ENCODE measurements at regions not wholly inside any gene's neighbourhood (a gene's known extent, or its start where the extent isn't known, plus 50 kb on each side); places are given as distances from the start of the nearest gene placed in this dataset.

DNA sequence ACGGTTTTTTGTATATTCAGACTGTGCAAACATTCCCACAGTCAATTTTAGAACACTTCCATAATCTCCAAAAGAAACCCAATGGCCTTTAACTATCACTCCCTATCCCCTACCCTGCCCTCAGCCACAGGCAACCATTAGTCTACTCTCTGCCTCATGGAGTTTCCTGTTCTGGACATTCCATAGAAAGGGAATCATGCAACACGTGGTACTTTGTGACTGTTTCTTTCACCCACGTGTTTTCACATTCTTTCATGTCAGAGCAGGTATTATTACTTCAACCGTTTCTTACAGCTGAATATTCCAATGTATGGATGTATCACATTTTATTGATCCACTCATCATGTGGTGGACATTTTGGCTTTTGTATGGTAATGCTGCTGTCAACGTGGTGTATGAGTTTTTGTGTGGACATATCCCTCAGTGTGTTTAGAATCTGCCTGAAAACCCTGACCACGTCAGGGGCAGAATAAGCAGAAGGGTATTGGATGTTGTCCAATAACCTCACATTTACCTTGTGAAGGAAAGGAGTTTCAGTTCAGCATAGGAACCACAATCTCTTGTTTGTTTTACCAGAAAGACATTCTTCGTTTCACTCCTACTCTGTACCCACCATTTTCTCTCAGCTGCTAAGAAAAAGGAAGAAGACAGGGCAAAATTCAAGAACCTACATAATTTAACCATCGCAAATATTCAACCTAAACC lies 107.5 kb upstream of the DYRK2 start (continued):
- TF ChIP-seq, protein P1, sequence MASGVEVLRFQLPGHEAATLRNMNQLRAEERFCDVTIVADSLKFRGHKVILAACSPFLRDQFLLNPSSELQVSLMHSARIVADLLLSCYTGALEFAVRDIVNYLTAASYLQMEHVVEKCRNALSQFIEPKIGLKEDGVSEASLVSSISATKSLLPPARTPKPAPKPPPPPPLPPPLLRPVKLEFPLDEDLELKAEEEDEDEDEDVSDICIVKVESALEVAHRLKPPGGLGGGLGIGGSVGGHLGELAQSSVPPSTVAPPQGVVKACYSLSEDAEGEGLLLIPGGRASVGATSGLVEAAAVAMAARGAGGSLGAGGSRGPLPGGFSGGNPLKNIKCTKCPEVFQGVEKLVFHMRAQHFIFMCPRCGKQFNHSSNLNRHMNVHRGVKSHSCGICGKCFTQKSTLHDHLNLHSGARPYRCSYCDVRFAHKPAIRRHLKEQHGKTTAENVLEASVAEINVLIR (CRISPR knock-in tag; IDR thresholded peaks at IDR 0.05): no peak
- no peak for TF ChIP-seq PML (IDR thresholded peaks at IDR 0.05; ENCODE audit: low read length)

DNA sequence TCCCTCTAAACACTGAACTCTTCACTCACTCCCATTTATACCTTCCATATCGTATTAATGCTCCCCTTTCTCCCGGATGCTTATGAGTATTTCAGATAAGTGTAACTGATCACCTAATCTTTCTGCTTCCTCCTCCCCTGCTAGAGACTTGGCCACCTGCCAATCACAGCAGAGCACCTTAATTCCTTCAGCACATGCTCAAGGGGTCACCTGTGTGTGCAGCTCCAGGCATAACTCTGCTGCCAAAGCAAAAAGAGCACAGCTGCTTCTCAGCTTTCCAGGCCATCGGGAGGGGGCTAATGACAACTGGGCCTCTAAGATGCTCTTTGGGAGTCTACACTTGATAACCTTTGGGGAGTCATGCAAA lies 106.9 kb upstream of the DYRK2 start:
- no peak overlapping the region for H3K27ac ChIP-seq (ENCODE audit: extremely low read depth, low read depth, low read length)
- no peak for DNase-seq (ENCODE audit: extremely low read depth in 1 of 4, low spot score in 3 of 4)
- CTCF ChIA-PET (ENCODE audit: low intra/inter-chr PET ratio): no interaction called here
- intact Hi-C loops (cut with micrococcal nuclease) (no loop called here), in situ Hi-C loops (cut with MboI) (no loop called here)
- no TSS peak for BruUV-seq (replicated peaks)
- POLR2A ChIA-PET: no interaction called here
- H3K9me3 ChIP-seq (replicated peaks; ENCODE audit: control insufficient read depth, insufficient read depth, low read depth, low read length): no peaks in the 10 kb centered on the region
- 0% methylated on average over 3 of the region's 3 CpGs for WGBS (ENCODE audit: insufficient coverage, low coverage, missing lambda C conversion rate)
- no peak for ATAC-seq
- H2AFZ ChIP-seq (ENCODE audit: low read depth, low read length): no peak overlapping the region
- H3K4me3 ChIP-seq: no peak overlapping the region
- no peaks in the 10 kb centered on the region for H3K9me1 ChIP-seq (ENCODE audit: control insufficient read depth, insufficient read depth, low read length)
- FAIRE-seq: no peak
- no peak for TF ChIP-seq MTA3 (IDR thresholded peaks at IDR 0.05; ENCODE audit: borderline replicate concordance)
- TF ChIP-seq NFIC (IDR thresholded peaks at IDR 0.05): peak; percentile 77
- H3K27me3 ChIP-seq (ENCODE audit: control insufficient read depth in 2 of 2, insufficient read depth in 2 of 2, low read length in 2 of 2): peaks cover 0 to 6% of the 10 kb centered on the region in 2 experiments; a peak in 1 of 5 replicates
- no peaks in the 10 kb centered on the region for H3K79me2 ChIP-seq (ENCODE audit: control insufficient read depth, insufficient read depth, low read length)
- H3K4me2 ChIP-seq (ENCODE audit: insufficient read depth, low read length): no peak overlapping the region
- no peaks in the 10 kb centered on the region for H3K4me1 ChIP-seq (replicated peaks in 1 of 2; ENCODE audit: control insufficient read depth in 2 of 2, insufficient read depth in 2 of 2, low read length in 2 of 2)
- H3K36me3 ChIP-seq (ENCODE audit: control insufficient read depth, insufficient read depth, low read length): no peaks in the 10 kb centered on the region
- H4K20me1 ChIP-seq (replicated peaks; ENCODE audit: control insufficient read depth, insufficient read depth, low read length): no peaks in the 10 kb centered on the region
- H3K9ac ChIP-seq (ENCODE audit: insufficient read depth in 1 of 2, low read depth in 2 of 2, low read length in 2 of 2): no peak overlapping the region

Measured in K562 (cell line).